MV-4-11 (cell line): ENCODE measurements at regions not wholly inside any gene's neighbourhood (a gene's known extent, or its start where the extent isn't known, plus 50 kb on each side); places are given as distances from the start of the nearest gene placed in this dataset.
"Not testable (repeated sequence)": the region's sequence is repeated elsewhere in the genome, so short reads cannot be mapped to it uniquely, and the experiment has no call there.

Experiments
- DNase-seq: peaks from one replicate; lab custom pipeline; 2025; lab: John Stamatoyannopoulos, UW

DNA sequence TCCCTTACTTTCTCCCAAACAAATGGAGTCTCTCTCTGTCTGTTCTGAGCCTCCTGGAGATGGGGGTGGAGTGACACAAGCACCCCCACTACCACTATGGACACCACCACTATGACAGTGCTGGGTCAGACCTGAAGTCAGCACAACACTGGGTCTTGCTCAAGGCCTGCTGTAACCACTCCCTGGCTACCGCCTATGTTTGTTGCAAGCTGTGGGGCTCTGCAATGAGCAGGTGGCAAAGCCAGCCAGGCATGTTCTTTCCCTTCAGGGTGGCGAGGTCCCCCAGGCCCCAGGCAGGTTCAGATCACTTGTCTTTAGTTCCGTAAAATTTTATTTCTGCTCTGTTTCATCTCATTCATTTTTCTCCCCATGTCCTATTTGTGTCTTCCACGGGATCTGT, 349.8 kb downstream of the TMEM121 start:
- DNase-seq = no peak

- no peak for DNase-seq
These were observed 350.4 kb downstream of the TMEM121 start for GRCh38 chr14:105876829-105877228.

DNA sequence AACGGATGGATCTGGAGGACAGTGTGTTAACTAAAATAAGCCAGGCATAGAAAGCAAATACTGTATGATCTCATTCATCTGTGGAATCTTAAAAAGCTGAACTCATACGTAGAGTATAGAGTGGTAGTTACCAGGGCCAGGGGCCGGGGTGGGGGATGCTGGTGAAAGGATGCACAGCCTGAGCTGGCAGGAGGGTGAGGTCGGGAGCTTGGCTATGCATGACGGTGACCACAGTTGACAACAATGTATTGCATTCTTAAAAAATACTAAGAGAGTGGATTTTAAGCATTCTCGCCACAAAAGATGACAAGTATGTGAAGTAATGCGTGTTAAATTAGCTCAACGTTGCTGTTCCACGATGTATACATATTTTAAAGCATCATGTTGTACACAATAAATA, 351.3 kb downstream of the TMEM121 start:
- DNase-seq = no peak

DNA sequence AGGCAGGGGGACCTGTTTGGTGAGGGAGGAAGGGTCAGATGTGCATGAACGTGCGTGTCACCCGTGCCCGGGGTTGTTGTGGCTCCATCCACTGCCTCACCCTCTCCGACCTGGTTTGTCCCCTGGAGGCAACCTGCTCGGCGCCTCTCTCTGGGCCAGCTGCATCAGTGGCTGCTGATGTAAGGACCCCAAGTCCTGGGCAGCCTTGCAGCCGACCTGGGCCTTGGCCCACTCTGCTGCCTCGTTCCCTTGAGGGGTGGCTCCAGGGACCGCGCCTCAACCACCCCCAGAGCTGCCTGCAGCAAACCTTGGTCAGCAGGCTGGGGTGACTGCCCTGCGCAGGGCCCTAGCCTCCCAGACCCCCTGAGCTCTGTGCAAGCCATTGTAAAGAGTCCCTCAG, 351.7 kb downstream of the TMEM121 start:
- no peak for DNase-seq

GRCh38 chr14:105878554-105878953, 352.2 kb downstream of the TMEM121 start:
- no peak for DNase-seq

- DNase-seq = no peak
These were observed 353.1 kb downstream of the TMEM121 start for GRCh38 chr14:105879503-105879866.

DNA sequence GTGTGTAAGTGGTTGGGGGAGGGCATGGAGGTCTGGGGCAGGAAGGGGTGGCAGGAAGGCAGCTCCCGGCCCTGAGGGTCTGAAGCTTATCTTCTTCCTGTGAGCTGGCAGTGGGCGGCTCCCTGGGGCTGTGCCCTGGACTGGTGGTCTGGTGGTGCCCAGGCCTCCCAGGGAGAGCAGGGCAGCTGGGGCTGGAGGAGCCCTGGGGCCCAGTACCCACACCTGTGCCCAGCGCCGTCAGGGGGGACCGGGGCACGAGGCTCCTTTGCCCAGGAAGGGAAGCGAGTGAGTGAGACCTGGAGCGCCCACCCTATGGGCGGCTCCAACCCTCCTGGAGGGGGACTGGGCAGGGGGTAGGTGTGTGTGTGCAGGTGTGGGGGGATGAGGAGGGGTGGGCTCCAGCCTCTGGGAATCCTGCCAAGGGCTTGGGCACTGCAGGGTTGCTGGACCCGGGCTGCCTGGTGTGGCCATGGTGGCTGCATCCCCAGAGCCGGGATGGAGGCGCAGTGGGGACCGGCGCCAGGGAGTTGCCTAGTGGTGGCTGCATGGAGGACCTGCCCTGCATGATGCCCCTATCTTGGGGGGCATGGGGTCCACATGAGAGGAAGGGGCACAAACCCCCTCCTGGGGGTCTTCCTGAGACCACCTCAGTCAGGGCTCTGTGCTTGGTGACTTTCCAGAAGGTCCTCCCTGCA, 353.6 kb downstream of the TMEM121 start:
- no peak for DNase-seq

DNA sequence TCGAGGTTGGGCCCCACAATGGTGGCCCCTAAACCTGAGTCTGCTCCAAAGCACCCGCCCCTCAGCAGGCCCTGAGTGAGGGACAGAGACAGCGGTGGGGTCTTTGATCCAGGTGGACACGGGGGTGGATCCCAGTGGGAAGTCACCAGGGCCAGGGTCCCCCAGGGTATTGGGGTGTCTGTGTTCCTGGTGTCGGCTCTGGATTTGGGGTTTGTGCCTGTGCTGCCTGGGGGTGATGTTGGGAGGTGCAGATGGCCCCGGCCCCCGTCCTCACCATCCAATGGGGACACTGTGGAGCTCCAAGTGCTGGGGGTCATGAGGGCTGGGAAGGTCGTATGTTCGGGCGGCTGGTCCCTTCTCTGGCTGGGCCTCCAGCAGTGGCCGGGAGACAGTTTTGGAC, 354.2 kb downstream of the TMEM121 start:
- DNase-seq = no peak

- no peak for DNase-seq
These were observed 354.9 kb downstream of the TMEM121 start for GRCh38 chr14:105881021-105881930.

DNA sequence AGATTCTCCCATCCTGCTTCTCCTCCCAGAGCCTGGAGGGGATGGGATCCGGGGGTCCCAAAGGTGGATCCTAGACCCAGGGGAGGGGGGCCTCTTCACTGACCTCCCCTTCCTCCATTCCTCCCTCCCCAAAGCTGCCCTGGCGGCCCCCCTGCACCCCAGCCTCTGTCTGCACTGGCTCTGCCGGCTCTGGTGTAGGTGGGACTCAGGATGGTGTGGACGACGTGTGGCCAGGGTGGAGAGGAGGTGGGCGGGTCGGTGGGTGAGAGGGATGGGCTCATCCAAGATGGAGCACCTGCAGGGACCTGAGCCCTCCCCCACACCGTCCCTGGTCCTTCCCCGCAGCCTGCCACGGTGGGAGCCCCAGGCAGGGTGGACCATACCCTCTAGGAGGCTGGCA, 355.6 kb downstream of the TMEM121 start:
- DNase-seq = not testable (repeated sequence)

- DNase-seq = no peak
These were observed 356.2 kb downstream of the TMEM121 start for GRCh38 chr14:105882626-105883025.

GRCh38 chr14:105883066-105884005, 357.0 kb downstream of the TMEM121 start:
- DNase-seq = no peak

GRCh38 chr14:105884192-105884807, 357.9 kb downstream of the TMEM121 start:
- DNase-seq = not testable (repeated sequence)

GRCh38 chr14:105884808-105885281, 358.5 kb downstream of the TMEM121 start:
- no peak for DNase-seq

- no peak for DNase-seq
These were observed 359.4 kb downstream of the TMEM121 start for GRCh38 chr14:105885561-105886320.

DNA sequence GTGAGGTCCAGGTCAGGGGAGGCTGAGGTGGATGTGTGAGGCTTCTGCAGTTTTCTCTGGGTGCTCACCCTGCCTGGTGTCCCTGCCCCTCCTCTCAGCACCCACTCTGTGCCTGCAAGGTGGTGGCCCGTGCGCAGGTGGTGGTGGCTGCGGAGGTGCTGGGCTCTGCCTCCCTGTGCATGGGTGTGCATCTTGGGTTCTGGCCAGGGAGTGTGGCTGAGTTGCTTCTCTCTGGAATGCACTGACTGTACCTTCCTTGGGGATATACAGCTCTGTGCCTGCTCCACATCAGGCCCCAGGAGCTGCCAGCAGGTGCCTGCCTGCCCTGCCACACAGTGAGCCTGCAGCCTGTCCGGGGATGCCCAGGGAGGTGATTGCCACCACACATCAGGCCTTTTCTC, 360.4 kb downstream of the TMEM121 start:
- not testable (repeated sequence) for DNase-seq

- no peak for DNase-seq
These were observed 361.3 kb downstream of the TMEM121 start for GRCh38 chr14:105887692-105888091.

DNA sequence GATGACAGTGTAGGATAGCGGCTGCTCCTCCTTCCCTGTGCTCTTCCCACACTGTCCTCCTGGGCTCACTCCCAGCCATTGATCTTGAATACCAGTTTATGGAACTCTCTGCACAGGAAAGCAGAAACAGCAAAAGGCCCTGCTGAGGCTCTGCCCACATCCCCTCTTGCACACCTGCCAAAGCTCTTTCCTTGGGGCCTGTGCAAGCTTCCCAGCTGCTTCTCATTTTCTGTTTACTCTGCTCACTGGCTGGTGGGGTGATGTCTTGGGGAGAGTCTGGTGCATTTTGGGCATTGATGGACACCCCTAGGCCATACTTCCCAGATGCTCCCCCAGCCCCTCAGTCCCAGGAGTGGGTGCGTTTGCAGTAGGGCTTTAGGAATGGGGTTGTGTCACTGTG, 361.8 kb downstream of the TMEM121 start:
- DNase-seq = no peak

DNA sequence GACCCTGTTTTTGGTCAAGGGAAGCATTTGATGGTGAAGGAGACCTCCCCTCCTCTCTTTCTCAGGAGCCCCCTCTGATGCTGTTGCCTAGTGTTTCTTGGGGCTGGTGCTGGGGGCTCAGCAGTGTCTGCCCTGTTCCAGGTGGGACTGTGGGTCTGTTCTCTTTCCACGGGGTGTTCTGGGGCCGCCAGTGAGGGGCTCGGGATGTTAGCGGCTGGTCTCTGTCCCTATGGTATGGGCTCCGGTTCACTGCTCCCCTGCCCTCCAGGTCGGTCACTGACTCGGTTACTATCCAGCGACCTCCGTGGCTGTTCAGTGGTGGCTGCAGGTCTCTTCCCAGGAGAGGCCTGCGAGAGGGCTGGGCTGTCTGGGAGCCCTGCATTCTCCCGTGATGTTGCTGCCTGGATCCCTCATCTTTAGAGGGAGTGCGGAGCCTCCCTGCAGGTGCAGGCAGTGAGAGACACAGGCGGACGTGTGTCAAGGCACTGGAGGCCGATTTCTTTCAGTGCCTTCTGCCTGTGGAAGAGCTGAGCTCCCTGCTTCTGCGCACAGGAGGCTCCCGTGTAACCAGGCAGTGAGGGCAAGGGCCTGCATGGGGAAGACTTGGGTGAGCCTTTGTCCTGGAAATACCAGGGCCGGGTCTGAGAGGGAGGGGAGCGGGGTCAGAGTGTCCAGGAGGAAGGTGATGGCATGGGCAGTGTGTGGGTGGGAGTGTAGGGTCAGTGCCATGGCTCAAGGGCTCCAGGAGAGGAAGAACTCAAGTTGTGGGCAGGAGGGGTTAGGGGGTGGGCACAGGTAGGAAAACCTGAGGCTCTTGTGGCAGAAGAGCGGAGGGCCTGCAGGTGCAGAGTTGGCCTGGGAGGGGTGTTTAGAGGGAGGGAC, 362.6 kb downstream of the TMEM121 start:
- DNase-seq = no peak
